ENCODE measurements at regions not wholly inside any gene's neighbourhood (a gene's known extent, or its start where the extent isn't known, plus 50 kb on each side); places are given as distances from the start of the nearest gene placed in this dataset.
A peak's percentile ranks its signal among the peaks of the same experiment; 100 is the strongest.

- peaks cover 18 to 24% of the 10 kb centered on the region in 2 experiments for H3K4me1 Mint-ChIP-seq
- no peak overlapping the region for H3K9ac ChIP-seq (ENCODE audit: extremely low read depth, insufficient read length, low read length)
- H2AK5ac ChIP-seq (ENCODE audit: insufficient read length, low read length): no peak overlapping the region
- no peak overlapping the region for H3K4ac ChIP-seq (ENCODE audit: low read depth, low read length)
- no peak overlapping the region for H3K56ac ChIP-seq (ENCODE audit: insufficient read length, low read depth, low read length)
- H3K23ac ChIP-seq (ENCODE audit: insufficient read length, low read depth, low read length): no peak overlapping the region
- H3K18ac ChIP-seq (ENCODE audit: insufficient read length, low read depth, low read length): no peak overlapping the region
- no peak overlapping the region for H3K27ac ChIP-seq (ENCODE audit: insufficient read length, low read depth, low read length)
- peak overlapping the region; percentile 60 to 77 (median 66); a peak in 4 of 7 replicates for H3K27ac Mint-ChIP-seq
- no peaks in the 10 kb centered on the region for H4K20me1 ChIP-seq (ENCODE audit: control insufficient read depth, insufficient read depth, insufficient read length)
- H2BK15ac ChIP-seq (ENCODE audit: low read depth, low read length): no peak overlapping the region
- H2AFZ ChIP-seq (ENCODE audit: low read length): no peak overlapping the region
- no peaks in the 10 kb centered on the region for H3K27me3 Mint-ChIP-seq (ENCODE audit: low read depth)
- H3K4me1 ChIP-seq (ENCODE audit: insufficient read depth, low read length): no peaks in the 10 kb centered on the region
- no peak for TF ChIP-seq CTCF (conservative IDR thresholded peaks at IDR 0.05)
- no peaks in the 10 kb centered on the region for H3K27me3 ChIP-seq (ENCODE audit: insufficient read depth, low read length)
- H2BK120ac ChIP-seq (ENCODE audit: low read depth, low read length, poor library complexity, severe bottlenecking): no peak overlapping the region
- no peak overlapping the region for H3K14ac ChIP-seq (ENCODE audit: insufficient read depth, low read length)
- no peak overlapping the region; a peak in 1 of 5 replicates for H3K4me3 Mint-ChIP-seq
- no peak overlapping the region for H4K5ac ChIP-seq (ENCODE audit: insufficient read length, low read depth, low read length)
- H3K36me3 Mint-ChIP-seq (ENCODE audit: insufficient read depth in 1 of 3, low read depth in 3 of 3): no peaks in the 10 kb centered on the region
- no peaks in the 10 kb centered on the region for H3K9me3 ChIP-seq (ENCODE audit: control insufficient read depth, low read depth, low read length)
- no peaks in the 10 kb centered on the region for H3K9me3 Mint-ChIP-seq
- H3K23me2 ChIP-seq (ENCODE audit: insufficient read length, low read depth, low read length, poor library complexity, severe bottlenecking): no peaks in the 10 kb centered on the region
- H3K79me2 ChIP-seq (ENCODE audit: insufficient read depth, low read length): no peaks in the 10 kb centered on the region
- H2BK12ac ChIP-seq (ENCODE audit: insufficient read length, low read depth, low read length): no peak overlapping the region
- no peak overlapping the region for H2BK5ac ChIP-seq (ENCODE audit: insufficient read length, low read length)
- no peak overlapping the region for H4K8ac ChIP-seq (replicated peaks; ENCODE audit: insufficient read length, low read depth, low read length)
- no peak overlapping the region for H3K4me2 ChIP-seq (ENCODE audit: insufficient read depth, insufficient read length, low read length)
- WGBS (ENCODE audit: extremely low coverage, insufficient read length, low lambda C conversion rate): no CpG with 5 or more reads among the region's 1 CpG
- H4K91ac ChIP-seq (ENCODE audit: insufficient read length, low read depth, low read length): no peak overlapping the region
- H2BK20ac ChIP-seq (ENCODE audit: low read depth, low read length, poor library complexity, severe bottlenecking): no peak overlapping the region
- no peak for DNase-seq
- no peaks in the 10 kb centered on the region for H3K79me1 ChIP-seq (ENCODE audit: insufficient read depth, low read depth, low read length, poor library complexity, severe bottlenecking)
- no peak overlapping the region for H3T11ph ChIP-seq (ENCODE audit: low read length)
These were observed 89.8 kb upstream of the FIBIN start for GRCh38 chr11:26904132-26904531.
